HG03342 (cell line): ENCODE measurements at regions not wholly inside any gene's neighbourhood (a gene's known extent, or its start where the extent isn't known, plus 50 kb on each side); places are given as distances from the start of the nearest gene placed in this dataset.
"Not testable (repeated sequence)": the region's sequence is repeated elsewhere in the genome, so short reads cannot be mapped to it uniquely, and the experiment has no call there.

Source experiments
- ATAC-seq: cut with Tn5 transposase; IDR thresholded peaks from one replicate; pipeline ENCODE4 v1.9.1; 2021; ENCODE audit warnings: mild to moderate bottlenecking, moderate library complexity; ENCODE audit not compliant: unreplicated experiment

- no peak for ATAC-seq
These were observed 839.4 kb downstream of the TBL1XR1 start for GRCh38 chr3:176357891-176358290.

GRCh38 chr3:176354843-176355242 lies 842.4 kb downstream of the TBL1XR1 start:
- no peak for ATAC-seq

GRCh38 chr3:176352716-176353334 lies 844.5 kb downstream of the TBL1XR1 start:
- ATAC-seq = no peak

GRCh38 chr3:176351408-176351807 lies 845.9 kb downstream of the TBL1XR1 start:
- ATAC-seq = no peak

GRCh38 chr3:176349706-176350105 lies 847.6 kb downstream of the TBL1XR1 start:
- ATAC-seq = no peak

- no peak for ATAC-seq
These were observed 849.7 kb downstream of the TBL1XR1 start for GRCh38 chr3:176347424-176348146.

- no peak for ATAC-seq
These were observed 855.3 kb downstream of the TBL1XR1 start for GRCh38 chr3:176341963-176342362.

- ATAC-seq = no peak
These were observed 868.6 kb downstream of the TBL1XR1 start for GRCh38 chr3:176328666-176329065.

GRCh38 chr3:176328198-176328597 lies 869.1 kb downstream of the TBL1XR1 start:
- no peak for ATAC-seq

- not testable (repeated sequence) for ATAC-seq
These were observed 870.3 kb downstream of the TBL1XR1 start for GRCh38 chr3:176326894-176327490.

- not testable (repeated sequence) for ATAC-seq
These were observed 875.8 kb downstream of the TBL1XR1 start for GRCh38 chr3:176321532-176321931.

GRCh38 chr3:176321099-176321498 lies 876.2 kb downstream of the TBL1XR1 start:
- ATAC-seq = no peak

GRCh38 chr3:176313426-176313825 lies 883.9 kb downstream of the TBL1XR1 start:
- no peak for ATAC-seq

- no peak for ATAC-seq
These were observed 886.6 kb downstream of the TBL1XR1 start for GRCh38 chr3:176310641-176311040.

GRCh38 chr3:176302271-176302670 lies 895.0 kb downstream of the TBL1XR1 start:
- no peak for ATAC-seq

GRCh38 chr3:176296066-176296597 lies 901.1 kb downstream of the TBL1XR1 start:
- no peak for ATAC-seq

GRCh38 chr3:176293276-176293675 lies 904.0 kb downstream of the TBL1XR1 start:
- ATAC-seq = no peak

GRCh38 chr3:176286476-176287085 lies 910.7 kb downstream of the TBL1XR1 start:
- no peak for ATAC-seq

- no peak for ATAC-seq
These were observed 921.7 kb downstream of the TBL1XR1 start for GRCh38 chr3:176275538-176275937.

- no peak for ATAC-seq
These were observed 922.2 kb downstream of the TBL1XR1 start for GRCh38 chr3:176275113-176275512.

GRCh38 chr3:176274161-176274560 lies 923.1 kb downstream of the TBL1XR1 start:
- no peak for ATAC-seq
